Activated CD4-positive, alpha-beta T cell treated with anti-CD3 and anti-CD28 coated beads, Interleukin-2, Interleukin-4, amounts not matched to agents 100 ng/mL and 50 ng/mL, durations not matched to agents 16 hours and 8 hours (primary cell): ENCODE measurements at regions not wholly inside any gene's neighbourhood (a gene's known extent, or its start where the extent isn't known, plus 50 kb on each side); places are given as distances from the start of the nearest gene placed in this dataset.
A peak's percentile ranks its signal among the peaks of the same experiment; 100 is the strongest.

Source experiments
- DNase-seq: peaks from one replicate; pipeline ENCODE4 v3.0.0-alpha.2; 2020; ENCODE audit warnings: low spot score

- no peak for DNase-seq
Observed at GRCh38 chr18:23387265-23387664, 65.8 kb upstream of the RIOK3 start.

- DNase-seq, result no peak
Observed at GRCh38 chr18:23388357-23388756, 64.7 kb upstream of the RIOK3 start.

GRCh38 chr18:23391156-23391555 is 61.9 kb upstream of the RIOK3 start:
- no peak for DNase-seq

- DNase-seq, result peak; percentile 10
Observed at GRCh38 chr18:23397907-23398306, 55.2 kb upstream of the RIOK3 start.

GRCh38 chr18:23398401-23398800 is 54.7 kb upstream of the RIOK3 start:
- DNase-seq, result no peak

GRCh38 chr18:23399067-23399466 is 54.0 kb upstream of the RIOK3 start:
- no peak for DNase-seq

- no peak for DNase-seq
Observed at GRCh38 chr18:23400918-23401317, 52.2 kb upstream of the RIOK3 start.

GRCh38 chr18:23401400-23402347 is 51.4 kb upstream of the RIOK3 start:
- no peak for DNase-seq
